Tibial artery (tissue), 4 donors: ENCODE measurements at regions not wholly inside any gene's neighbourhood (a gene's known extent, or its start where the extent isn't known, plus 50 kb on each side); places are given as distances from the start of the nearest gene placed in this dataset.
A peak's percentile ranks its signal among the peaks of the same experiment; 100 is the strongest.

Experiments used
- DNase-seq, 2 donors: peaks; one replicate each; pipeline ENCODE4 v3.0.0-alpha.2; 2019
- H3K27ac ChIP-seq, 2 donors: fragments of 200-600 bp; sonication (generic) in 1 of 2; 1 replicate in 1 of 2; 2 replicates in 1 of 2; pipeline ENCODE4 v1.5.1; 2018 to 2019; ENCODE audit warnings: mild to moderate bottlenecking in 1 of 2
- H3K27me3 ChIP-seq, 2 donors: fragments of 200-600 bp; sonication (generic) in 1 of 2; one replicate each; pipeline versions ENCODE4 v1.5.1 to v1.6.0; 2016 to 2019
- H3K36me3 ChIP-seq, 3 donors: fragments of 200-600 bp; sonication (generic) in 2 of 3; one replicate each; pipeline ENCODE4 v1.5.1; 2016 to 2019; ENCODE audit warnings: mild to moderate bottlenecking in 2 of 3
- H3K4me1 ChIP-seq, 4 donors: fragments of 200-600 bp; sonication (generic) in 2 of 4; 1 replicate in 3 of 4; 2 replicates in 1 of 4; pipeline ENCODE4 v1.5.1; 2016 to 2019
- H3K4me3 ChIP-seq, 2 donors: fragments of 200-600 bp; sonication (generic) in 1 of 2; 1 replicate in 1 of 2; 2 replicates in 1 of 2; pipeline ENCODE4 v1.5.1; 2018 to 2019; ENCODE audit warnings: mild to moderate bottlenecking in 2 of 2
- H3K9me3 ChIP-seq, 3 donors: fragments of 200-600 bp; sonication (generic) in 1 of 3; one replicate each; pipeline ENCODE4 v1.5.1; 2016 to 2019
- intact Hi-C: fragments of 100-400 bp; cut with DNase I; formaldehyde crosslinking; loops from one replicate; pipeline ENCODE4 v1.15.0; 2023; ENCODE audit warnings: low total_unique reads
- TF ChIP-seq, protein P1 (sequence below), 2 experiments: fragments of 200-600 bp in 1 of 2; fragments of 450-650 bp in 1 of 2; IDR thresholded peaks; one replicate each; pipeline ENCODE4 v1.5.1; 2017 to 2019; ENCODE audit warnings: antibody characterized with exemption in 2 of 2, mild to moderate bottlenecking in 1 of 2, moderate library complexity in 1 of 2

DNA sequence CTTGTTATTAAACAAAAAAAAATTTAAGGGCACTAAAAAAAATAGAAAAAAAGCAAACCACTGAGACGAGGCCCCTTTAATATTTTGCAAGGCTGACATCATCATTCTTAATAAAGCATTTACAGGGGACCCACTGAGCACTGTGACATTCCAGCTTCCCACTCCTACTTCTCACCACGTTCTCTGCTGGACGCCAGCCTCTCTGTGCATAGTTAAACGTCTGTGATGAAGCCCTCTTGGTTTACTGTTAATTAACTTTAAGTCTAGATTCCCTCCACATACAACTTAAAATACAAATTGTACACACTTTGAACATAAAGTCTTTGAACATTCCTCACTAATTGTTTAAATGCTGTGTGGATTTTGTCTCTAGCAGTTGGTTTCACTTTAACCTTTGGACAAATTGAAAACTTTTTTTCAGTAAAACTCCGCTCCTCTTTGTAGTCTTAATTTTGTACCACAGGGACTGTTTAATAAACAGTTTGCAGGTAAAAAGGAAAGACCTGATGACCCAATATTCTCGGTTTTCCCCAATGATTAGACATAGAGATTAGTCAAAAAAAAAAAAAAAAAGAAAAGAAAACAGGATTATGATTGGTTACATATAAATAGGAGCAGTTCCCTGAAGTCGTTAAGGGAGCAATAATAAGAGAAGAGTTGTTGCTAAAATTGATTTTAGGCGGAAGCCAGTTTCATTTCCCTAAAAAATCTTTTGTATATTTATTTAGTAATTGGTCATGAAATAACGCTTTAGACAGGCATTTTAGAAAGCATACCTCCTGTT lies 219.8 kb downstream of the MZT1 start:
- Histone ChIP-seq H3K27ac (no peak overlapping the region), H3K9me3 (no peaks in the 10 kb centered on the region), H3K4me3 (peak overlapping the region; percentile 11 to 15), H3K27me3 (no peaks in the 10 kb centered on the region), H3K4me1 (no peaks in the 10 kb centered on the region), H3K36me3 (no peaks in the 10 kb centered on the region)
- intact Hi-C loops, result no loop called here
- TF ChIP-seq, protein P1, sequence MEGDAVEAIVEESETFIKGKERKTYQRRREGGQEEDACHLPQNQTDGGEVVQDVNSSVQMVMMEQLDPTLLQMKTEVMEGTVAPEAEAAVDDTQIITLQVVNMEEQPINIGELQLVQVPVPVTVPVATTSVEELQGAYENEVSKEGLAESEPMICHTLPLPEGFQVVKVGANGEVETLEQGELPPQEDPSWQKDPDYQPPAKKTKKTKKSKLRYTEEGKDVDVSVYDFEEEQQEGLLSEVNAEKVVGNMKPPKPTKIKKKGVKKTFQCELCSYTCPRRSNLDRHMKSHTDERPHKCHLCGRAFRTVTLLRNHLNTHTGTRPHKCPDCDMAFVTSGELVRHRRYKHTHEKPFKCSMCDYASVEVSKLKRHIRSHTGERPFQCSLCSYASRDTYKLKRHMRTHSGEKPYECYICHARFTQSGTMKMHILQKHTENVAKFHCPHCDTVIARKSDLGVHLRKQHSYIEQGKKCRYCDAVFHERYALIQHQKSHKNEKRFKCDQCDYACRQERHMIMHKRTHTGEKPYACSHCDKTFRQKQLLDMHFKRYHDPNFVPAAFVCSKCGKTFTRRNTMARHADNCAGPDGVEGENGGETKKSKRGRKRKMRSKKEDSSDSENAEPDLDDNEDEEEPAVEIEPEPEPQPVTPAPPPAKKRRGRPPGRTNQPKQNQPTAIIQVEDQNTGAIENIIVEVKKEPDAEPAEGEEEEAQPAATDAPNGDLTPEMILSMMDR (IDR thresholded peaks at IDR 0.05), result no peak
- no peak for DNase-seq

- H3K36me3 ChIP-seq, result no peaks in the 10 kb centered on the region
- intact Hi-C loops, result no loop called here
- TF ChIP-seq, protein P1 (IDR thresholded peaks at IDR 0.05), result no peak
- no peak overlapping the region for H3K27ac ChIP-seq
- H3K27me3 ChIP-seq, result no peaks in the 10 kb centered on the region
- H3K9me3 ChIP-seq, result no peaks in the 10 kb centered on the region
- no peak for DNase-seq
- H3K4me3 ChIP-seq, result no peak overlapping the region
- H3K4me1 ChIP-seq, result no peaks in the 10 kb centered on the region
These were observed 220.7 kb downstream of the MZT1 start for GRCh38 chr13:72506706-72507105.

DNA sequence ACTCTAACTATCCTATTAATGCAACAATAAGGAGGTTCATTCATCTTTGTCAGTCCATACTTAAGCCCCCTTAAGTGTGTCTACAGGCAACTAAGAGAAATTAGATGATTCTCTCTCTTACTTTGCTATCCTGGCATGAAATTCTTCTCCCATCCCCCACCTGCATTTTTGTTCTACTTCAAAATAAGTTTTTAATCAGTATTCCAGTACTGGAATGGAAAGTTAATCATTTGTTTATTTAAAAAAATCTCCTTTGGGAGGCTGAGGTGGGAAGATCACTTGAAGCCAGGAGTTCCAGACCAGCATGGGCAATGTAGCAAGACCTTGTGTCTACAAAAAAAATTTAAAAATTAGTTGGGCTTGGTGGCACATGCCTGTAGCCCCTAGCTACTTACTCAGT lies 222.1 kb downstream of the MZT1 start:
- intact Hi-C loops, result no loop called here
- H3K27me3 ChIP-seq, result no peaks in the 10 kb centered on the region
- H3K27ac ChIP-seq, result no peak overlapping the region
- TF ChIP-seq, protein P1 (IDR thresholded peaks at IDR 0.05), result no peak
- no peak overlapping the region for H3K4me3 ChIP-seq
- DNase-seq, result no peak
- H3K9me3 ChIP-seq, result no peaks in the 10 kb centered on the region
- no peaks in the 10 kb centered on the region for H3K4me1 ChIP-seq
- H3K36me3 ChIP-seq, result no peaks in the 10 kb centered on the region

DNA sequence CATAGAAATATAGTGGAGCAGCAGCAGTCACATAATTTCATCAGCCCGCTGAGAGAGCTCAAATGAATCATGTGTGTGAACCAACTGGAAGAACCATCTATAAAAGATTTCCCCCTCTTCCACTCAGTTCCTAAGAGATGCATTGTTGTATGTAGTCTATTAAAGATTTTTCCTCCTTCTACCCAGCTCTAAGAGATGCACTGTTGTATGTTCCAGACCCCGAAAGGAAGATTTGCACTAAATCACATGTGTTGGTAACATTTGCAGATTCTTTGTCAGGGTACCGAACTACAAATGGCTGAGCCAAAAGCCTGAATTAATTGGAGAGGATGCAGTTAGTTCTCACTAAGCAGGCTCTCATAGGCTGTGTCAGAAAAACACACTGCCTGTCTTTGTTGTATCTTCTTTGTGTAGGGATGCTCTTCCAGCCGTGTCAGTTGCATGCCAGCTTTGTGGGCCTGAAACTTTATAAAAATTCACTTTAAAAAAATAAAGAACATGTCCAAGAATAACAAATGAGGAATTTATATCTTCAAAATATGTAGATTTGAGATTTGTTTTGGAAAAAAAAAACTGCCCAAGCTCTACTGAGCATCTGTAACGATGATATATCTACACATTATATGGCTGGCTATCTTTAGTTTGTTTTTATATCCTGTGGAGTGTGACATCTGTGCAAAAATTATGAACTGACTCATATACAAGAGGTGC lies 223.1 kb downstream of the MZT1 start:
- Histone ChIP-seq H3K27me3 (no peaks in the 10 kb centered on the region), H3K36me3 (no peaks in the 10 kb centered on the region), H3K27ac (no peak overlapping the region), H3K9me3 (no peaks in the 10 kb centered on the region), H3K4me3 (no peak overlapping the region), H3K4me1 (no peaks in the 10 kb centered on the region)
- TF ChIP-seq, protein P1 (IDR thresholded peaks at IDR 0.05), result no peak
- intact Hi-C loops, result no loop called here
- DNase-seq, result no peak

DNA sequence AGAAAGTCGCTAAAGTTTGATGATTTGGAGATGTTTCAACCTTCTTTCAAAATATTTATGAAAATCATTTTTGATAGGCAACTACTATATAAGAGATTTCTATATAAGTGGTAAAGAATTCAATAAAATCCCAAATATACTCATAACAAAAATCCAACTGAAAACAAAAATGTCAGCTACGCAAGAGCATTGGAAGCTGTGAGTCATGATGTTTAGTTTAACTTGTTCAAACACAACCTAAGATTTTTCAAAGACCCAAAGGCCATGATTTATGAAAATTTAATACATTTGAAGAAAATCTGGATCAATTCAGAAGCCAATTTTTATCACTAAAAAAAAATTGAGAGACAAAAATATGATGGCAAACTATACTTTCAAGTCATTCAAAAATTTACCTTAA lies 226.6 kb downstream of the MZT1 start:
- Histone ChIP-seq H3K27ac (no peak overlapping the region), H3K9me3 (no peaks in the 10 kb centered on the region), H3K4me3 (no peak overlapping the region), H3K4me1 (no peaks in the 10 kb centered on the region), H3K27me3 (no peaks in the 10 kb centered on the region), H3K36me3 (no peaks in the 10 kb centered on the region)
- TF ChIP-seq, protein P1 (IDR thresholded peaks at IDR 0.05), result no peak
- DNase-seq, result no peak
- intact Hi-C loops, result no loop called here
